BLaER1 (cell line): ENCODE measurements at regions not wholly inside any gene's neighbourhood (a gene's known extent, or its start where the extent isn't known, plus 50 kb on each side); places are given as distances from the start of the nearest gene placed in this dataset.

Experiments
- H3K27ac ChIP-seq: shearing (Covaris generic); formaldehyde crosslinking; 2 replicates; pipeline ENCODE4 v1.8.1; 2022
- H3K27me3 ChIP-seq: shearing (Covaris generic); formaldehyde crosslinking; 2 replicates; pipeline ENCODE4 v1.8.1; 2022
- H3K36me3 ChIP-seq: shearing (Covaris generic); formaldehyde crosslinking; 2 replicates; pipeline ENCODE4 v1.8.1; 2022
- H3K4me1 ChIP-seq: shearing (Covaris generic); formaldehyde crosslinking; 2 replicates; pipeline ENCODE4 v1.8.1; 2022
- H3K4me2 ChIP-seq: shearing (Covaris generic); formaldehyde crosslinking; 2 replicates; pipeline ENCODE4 v1.8.1; 2022
- H3K4me3 ChIP-seq: shearing (Covaris generic); formaldehyde crosslinking; 2 replicates; pipeline ENCODE4 v1.8.1; 2022
- H3K9ac ChIP-seq: shearing (Covaris generic); formaldehyde crosslinking; 2 replicates; pipeline ENCODE4 v1.8.1; 2022
- H3K9me3 ChIP-seq: shearing (Covaris generic); formaldehyde crosslinking; 2 replicates; pipeline ENCODE4 v1.8.1; 2022
- H4K20me1 ChIP-seq: shearing (Covaris generic); formaldehyde crosslinking; 2 replicates; pipeline ENCODE4 v1.8.1; 2022
- Cebpa-rat ChIP-seq: shearing (Covaris generic); IDR thresholded peaks from 2 replicates; pipeline ENCODE4 v1.8.1; 2022

DNA sequence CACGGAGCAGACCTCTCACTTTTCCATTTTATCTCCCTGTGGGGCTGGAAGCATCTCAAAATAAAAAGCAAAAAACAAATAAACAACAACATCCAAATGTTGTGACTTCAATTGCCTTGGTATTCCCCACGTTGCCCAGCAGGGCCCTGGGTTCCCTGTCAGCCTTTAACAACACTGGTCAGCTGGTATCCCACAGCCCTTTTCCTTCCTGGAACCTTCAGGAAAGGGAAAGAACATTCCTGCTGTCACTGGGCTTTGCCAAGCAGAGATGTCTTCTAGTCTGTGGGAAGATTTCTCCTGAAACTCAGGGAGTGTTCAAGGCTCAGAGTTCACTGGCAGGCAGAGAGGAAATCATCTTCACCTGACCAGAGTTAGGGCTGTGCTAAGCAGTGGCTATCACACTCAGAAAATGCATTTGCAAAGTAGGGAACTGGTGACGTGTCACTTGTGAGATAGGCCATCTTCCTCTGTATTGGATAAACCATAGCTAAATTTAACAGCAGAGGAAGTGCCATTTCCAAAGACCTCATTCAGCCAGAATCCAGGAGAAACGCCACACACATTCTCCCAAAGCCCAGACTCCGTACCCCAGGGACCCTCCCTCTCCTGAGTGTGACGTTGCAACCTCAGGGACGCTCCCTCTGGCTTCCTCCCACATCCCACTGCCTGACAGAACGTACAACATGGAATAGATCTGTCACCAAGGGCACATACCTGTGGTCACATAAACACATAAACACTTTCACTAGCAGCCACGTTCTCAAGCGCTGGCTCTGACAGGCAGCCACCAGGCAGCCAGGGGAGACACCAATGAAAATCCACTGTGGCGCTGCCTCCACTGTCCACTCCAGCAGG lies 274.0 kb upstream of the DAPK1 start:
- Histone ChIP-seq H3K4me1 (no peaks in the 10 kb centered on the region), H3K4me3 (no peak overlapping the region)

DNA sequence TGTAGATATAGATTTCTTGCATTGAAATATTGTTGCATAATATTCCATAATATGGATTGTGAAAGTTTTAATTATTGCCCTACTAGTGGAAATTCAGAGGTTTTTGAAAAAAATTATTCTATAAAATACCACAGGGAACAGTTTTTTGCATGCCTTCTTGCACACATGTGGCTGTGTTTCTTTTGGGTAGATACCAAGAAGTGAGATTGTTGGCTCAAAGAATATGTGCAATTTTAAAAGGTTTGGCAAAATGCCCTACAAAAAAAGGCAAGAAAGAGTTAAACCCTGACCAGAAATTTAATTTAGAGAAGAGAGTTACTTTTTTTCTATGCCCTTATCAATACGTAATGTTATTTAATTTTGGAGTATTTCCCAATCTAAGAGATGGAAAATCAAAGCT lies 270.8 kb upstream of the DAPK1 start:
- Histone ChIP-seq H3K36me3 (no peaks in the 10 kb centered on the region), H3K4me2 (no peak overlapping the region), H3K27me3 (no peaks in the 10 kb centered on the region), H3K27ac (no peak overlapping the region), H3K9me3 (no peaks in the 10 kb centered on the region), H4K20me1 (no peaks in the 10 kb centered on the region), H3K4me1 (no peaks in the 10 kb centered on the region), H3K9ac (no peak overlapping the region), H3K4me3 (no peak overlapping the region)
- no peak for TF ChIP-seq Cebpa-rat

More for the DNA sequence above, 274.0 kb upstream of the DAPK1 start:
- Histone ChIP-seq H3K27me3 (no peaks in the 10 kb centered on the region), H3K9ac (no peak overlapping the region), H3K36me3 (no peaks in the 10 kb centered on the region), H3K27ac (no peak overlapping the region), H3K9me3 (no peaks in the 10 kb centered on the region), H3K4me2 (no peak overlapping the region), H4K20me1 (no peaks in the 10 kb centered on the region)
- no peak for TF ChIP-seq Cebpa-rat

DNA sequence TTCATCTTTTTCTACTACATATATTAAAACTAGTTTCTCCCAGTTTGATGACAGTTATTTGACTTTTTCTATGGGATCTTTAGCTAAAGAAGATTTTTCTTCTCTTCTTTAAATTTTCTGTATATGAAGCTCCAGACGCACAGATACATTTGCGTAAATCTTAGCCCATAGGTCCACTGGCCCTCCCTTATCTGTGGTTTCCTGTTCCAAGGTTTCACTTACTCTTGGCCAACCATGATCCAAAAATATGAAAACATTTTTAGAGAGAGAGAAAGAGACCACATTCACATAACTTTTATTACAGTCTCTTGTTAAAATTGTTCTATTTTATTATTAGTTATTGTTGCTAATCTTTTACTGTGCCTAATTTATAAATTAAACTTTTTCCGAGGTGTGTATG lies 270.2 kb upstream of the DAPK1 start:
- Histone ChIP-seq H4K20me1 (no peaks in the 10 kb centered on the region), H3K4me3 (no peak overlapping the region), H3K27me3 (no peaks in the 10 kb centered on the region), H3K27ac (no peak overlapping the region), H3K4me2 (no peak overlapping the region; the same call in 1 of the 2 replicates), H3K9me3 (no peaks in the 10 kb centered on the region), H3K9ac (no peak overlapping the region), H3K4me1 (no peaks in the 10 kb centered on the region), H3K36me3 (no peaks in the 10 kb centered on the region)
- TF ChIP-seq Cebpa-rat, result no peak

- Histone ChIP-seq H3K4me3 (no peak overlapping the region), H3K9me3 (no peaks in the 10 kb centered on the region), H4K20me1 (no peaks in the 10 kb centered on the region), H3K4me2 (no peak overlapping the region), H3K27ac (no peak overlapping the region), H3K27me3 (no peaks in the 10 kb centered on the region), H3K36me3 (no peaks in the 10 kb centered on the region), H3K4me1 (no peaks in the 10 kb centered on the region), H3K9ac (no peak overlapping the region)
- no peak for TF ChIP-seq Cebpa-rat
These were observed 268.6 kb upstream of the DAPK1 start for GRCh38 chr9:87229108-87229507.

DNA sequence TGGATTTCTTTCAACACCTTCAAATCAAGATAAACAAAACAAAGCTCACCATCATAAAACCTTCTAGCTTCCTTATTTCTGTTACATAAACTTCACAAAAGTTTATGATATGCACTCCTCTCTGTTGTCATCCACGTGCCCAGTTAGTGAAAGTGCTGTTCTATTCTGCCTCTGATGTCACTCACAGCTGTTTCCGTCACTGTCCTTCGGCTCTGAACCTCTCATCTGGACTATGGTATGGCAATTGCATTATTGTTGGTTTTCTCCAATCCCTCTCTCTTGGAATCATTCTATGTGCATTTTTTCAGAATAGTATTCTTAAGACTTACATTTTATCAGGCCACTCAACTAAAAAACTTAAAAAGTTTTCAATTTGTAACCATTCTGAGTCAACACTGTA lies 264.2 kb upstream of the DAPK1 start:
- no peaks in the 10 kb centered on the region for H3K9me3 ChIP-seq
- H3K4me3 ChIP-seq, result no peak overlapping the region
- H4K20me1 ChIP-seq, result no peaks in the 10 kb centered on the region
- H3K27ac ChIP-seq, result no peak overlapping the region
- no peaks in the 10 kb centered on the region for H3K4me1 ChIP-seq
- TF ChIP-seq Cebpa-rat, result no peak
- no peak overlapping the region for H3K4me2 ChIP-seq
- no peaks in the 10 kb centered on the region for H3K36me3 ChIP-seq
- no peak overlapping the region for H3K9ac ChIP-seq
- H3K27me3 ChIP-seq, result no peaks in the 10 kb centered on the region

DNA sequence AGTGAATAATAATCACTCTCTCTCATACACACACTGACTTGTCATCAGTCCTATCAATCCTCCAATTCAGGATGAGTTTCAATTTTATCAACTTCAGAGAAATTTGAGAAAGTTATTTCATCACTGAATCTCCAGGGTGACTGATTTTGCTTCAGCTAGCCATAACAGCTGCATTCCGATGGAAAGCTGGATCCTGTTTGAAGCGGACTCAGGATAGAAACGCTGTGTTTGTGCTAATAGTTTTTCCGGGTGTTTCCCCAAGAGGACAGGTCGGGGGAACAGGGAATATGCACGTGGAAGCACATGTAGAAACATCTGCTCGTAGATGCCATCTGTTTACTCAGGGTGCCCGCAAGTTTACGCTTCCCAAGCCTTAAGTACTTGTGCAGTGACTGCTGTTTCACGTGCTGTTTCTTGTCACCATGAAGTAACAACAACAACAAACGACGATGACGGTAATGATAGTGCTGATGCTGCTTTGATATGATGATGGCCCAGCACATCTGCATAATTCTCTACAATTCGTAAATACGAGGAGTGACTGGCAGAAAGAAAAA lies 263.7 kb upstream of the DAPK1 start:
- TF ChIP-seq Cebpa-rat, result no peak
- Histone ChIP-seq H3K36me3 (no peaks in the 10 kb centered on the region), H4K20me1 (no peaks in the 10 kb centered on the region), H3K27me3 (no peaks in the 10 kb centered on the region), H3K4me3 (no peak overlapping the region), H3K9ac (no peak overlapping the region), H3K4me1 (no peaks in the 10 kb centered on the region), H3K27ac (no peak overlapping the region), H3K4me2 (no peak overlapping the region), H3K9me3 (no peaks in the 10 kb centered on the region)

- no peak for TF ChIP-seq Cebpa-rat
- no peak overlapping the region for H3K4me3 ChIP-seq
- no peaks in the 10 kb centered on the region for H3K27me3 ChIP-seq
- H3K9me3 ChIP-seq, result no peaks in the 10 kb centered on the region
- H3K36me3 ChIP-seq, result no peaks in the 10 kb centered on the region
- no peak overlapping the region for H3K4me2 ChIP-seq
- no peak overlapping the region for H3K9ac ChIP-seq
- no peaks in the 10 kb centered on the region for H4K20me1 ChIP-seq
- no peaks in the 10 kb centered on the region for H3K4me1 ChIP-seq
- H3K27ac ChIP-seq, result no peak overlapping the region
These were observed 262.8 kb upstream of the DAPK1 start for GRCh38 chr9:87234854-87235253.

- Histone ChIP-seq H3K27ac (no peak overlapping the region), H3K27me3 (no peaks in the 10 kb centered on the region), H3K4me2 (no peak overlapping the region), H3K36me3 (no peaks in the 10 kb centered on the region), H3K9me3 (no peaks in the 10 kb centered on the region), H3K4me1 (no peaks in the 10 kb centered on the region), H3K4me3 (no peak overlapping the region), H4K20me1 (no peaks in the 10 kb centered on the region), H3K9ac (no peak overlapping the region)
- no peak for TF ChIP-seq Cebpa-rat
These were observed 261.1 kb upstream of the DAPK1 start for GRCh38 chr9:87236546-87236945.

DNA sequence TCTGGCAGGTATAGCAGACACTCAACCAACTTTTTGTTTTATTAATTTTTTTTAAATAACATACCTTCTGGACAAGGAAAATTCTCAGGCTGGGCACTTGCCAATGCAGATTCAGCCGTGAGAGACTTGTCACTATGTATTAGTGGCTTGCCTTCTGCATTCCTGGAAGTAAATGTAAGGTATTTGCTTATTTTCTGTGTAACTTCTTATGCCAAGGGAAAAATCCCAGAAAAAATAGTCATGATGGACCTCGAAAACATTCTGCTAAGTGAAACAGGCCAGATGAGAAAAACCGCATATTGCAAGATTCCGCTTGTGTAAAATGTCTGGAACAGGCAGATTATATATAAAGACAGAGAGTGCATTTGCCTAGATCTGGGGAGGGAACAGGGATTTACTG lies 260.3 kb upstream of the DAPK1 start:
- Histone ChIP-seq H3K27me3 (no peaks in the 10 kb centered on the region), H3K36me3 (no peaks in the 10 kb centered on the region), H3K27ac (no peak overlapping the region), H4K20me1 (no peaks in the 10 kb centered on the region), H3K4me1 (no peaks in the 10 kb centered on the region), H3K9ac (no peak overlapping the region), H3K4me2 (no peak overlapping the region), H3K4me3 (no peak overlapping the region), H3K9me3 (no peaks in the 10 kb centered on the region)
- no peak for TF ChIP-seq Cebpa-rat

DNA sequence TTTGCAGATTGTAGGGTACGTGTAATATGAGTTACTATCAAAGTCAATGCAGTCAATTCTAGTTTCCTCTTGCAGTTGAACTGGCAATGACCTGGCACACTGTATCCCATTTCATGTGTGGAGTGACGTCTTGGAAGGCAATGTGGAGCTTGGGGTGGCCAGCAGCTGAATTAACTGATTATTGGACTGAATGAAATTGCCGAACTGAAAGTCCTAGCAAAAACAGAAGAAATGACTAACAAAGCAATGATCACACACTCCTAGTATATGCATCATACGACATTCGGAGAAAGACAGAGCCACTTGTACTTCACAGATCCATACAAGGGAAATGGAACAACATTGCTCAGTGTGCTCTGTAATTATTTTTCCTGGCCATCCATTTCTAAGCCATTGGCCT lies 259.1 kb upstream of the DAPK1 start:
- no peak for TF ChIP-seq Cebpa-rat
- no peaks in the 10 kb centered on the region for H3K9me3 ChIP-seq
- H3K4me1 ChIP-seq, result no peaks in the 10 kb centered on the region

GRCh38 chr9:87239312-87239711 lies 258.4 kb upstream of the DAPK1 start:
- Histone ChIP-seq H3K27me3 (no peaks in the 10 kb centered on the region), H3K4me2 (no peak overlapping the region), H3K9ac (no peak overlapping the region), H3K9me3 (no peaks in the 10 kb centered on the region), H3K27ac (no peak overlapping the region), H4K20me1 (no peaks in the 10 kb centered on the region), H3K4me3 (no peak overlapping the region), H3K4me1 (no peaks in the 10 kb centered on the region), H3K36me3 (no peaks in the 10 kb centered on the region)
- no peak for TF ChIP-seq Cebpa-rat

More for the DNA sequence above, 259.1 kb upstream of the DAPK1 start:
- Histone ChIP-seq H3K9ac (no peak overlapping the region), H3K36me3 (no peaks in the 10 kb centered on the region), H3K4me2 (no peak overlapping the region), H3K27ac (no peak overlapping the region), H4K20me1 (no peaks in the 10 kb centered on the region), H3K27me3 (no peaks in the 10 kb centered on the region), H3K4me3 (no peak overlapping the region)
